K562 (cell line): ENCODE measurements at regions not wholly inside any gene's neighbourhood (a gene's known extent, or its start where the extent isn't known, plus 50 kb on each side); places are given as distances from the start of the nearest gene placed in this dataset.

ENCODE experiments used
- ARID1B ChIP-seq: fragments of 450-650 bp; IDR thresholded peaks from 2 replicates; pipeline ENCODE4 v1.6.1; 2016; ENCODE audit warnings: antibody characterized with exemption, mild to moderate bottlenecking, inconsistent platforms
- C11orf30 ChIP-seq: fragments of 450-650 bp; IDR thresholded peaks from 2 replicates; pipeline ENCODE4 v1.6.1; 2016; ENCODE audit warnings: low read depth, mild to moderate bottlenecking
- CHD7 ChIP-seq: fragments of 200-600 bp; sonication (generic); IDR thresholded peaks from one replicate; pipeline ENCODE4 v1.6.1; 2012; ENCODE audit warnings: mild to moderate bottlenecking, low read depth, low read length, inconsistent platforms
- DDX20 ChIP-seq: fragments of 450-650 bp; IDR thresholded peaks from 2 replicates; pipeline ENCODE4 v1.6.1; 2016; ENCODE audit warnings: missing genetic modification characterization, low read depth, mild to moderate bottlenecking, missing compliant biosample characterization, moderate library complexity
- ERF ChIP-seq: fragments of 450-650 bp; formaldehyde crosslinking; IDR thresholded peaks from 2 replicates; pipeline ENCODE4 v1.4.0; 2020; ENCODE audit warnings: mild to moderate bottlenecking, mixed read lengths
- GABPB2 ChIP-seq: fragments of 250-450 bp; sonication (Bioruptor Pico); conservative IDR thresholded peaks from 2 replicates; pipeline ENCODE4 v1.5.1; 2021; ENCODE audit warnings: mild to moderate bottlenecking
- HMG20B ChIP-seq: fragments of 250-450 bp; sonication (Bioruptor Pico); IDR thresholded peaks from 2 replicates; pipeline ENCODE4 v1.5.0; 2021; ENCODE audit warnings: mild to moderate bottlenecking
- MTF1 ChIP-seq: fragments of 250-450 bp; sonication (Bioruptor Pico); IDR thresholded peaks from 2 replicates; pipeline ENCODE4 v1.9.0; 2021; ENCODE audit warnings: moderate library complexity, mild to moderate bottlenecking, inconsistent platforms, borderline replicate concordance
- NCOR1 ChIP-seq: fragments of 450-650 bp; IDR thresholded peaks from 2 replicates; pipeline ENCODE4 v1.6.1; 2016; ENCODE audit warnings: mild to moderate bottlenecking, moderate library complexity
- TCF7L2 ChIP-seq: fragments of 150-350 bp; IDR thresholded peaks from 2 replicates; pipeline ENCODE4 v1.6.1; 2016; ENCODE audit warnings: low read depth, mild to moderate bottlenecking, low read length, moderate library complexity
- WHSC1 ChIP-seq: IDR thresholded peaks from one replicate; pipeline ENCODE4 v1.6.1; 2012; ENCODE audit warnings: low read length, control low read depth, inconsistent platforms
- ZC3H8 ChIP-seq: fragments of 450-650 bp; IDR thresholded peaks from 2 replicates; pipeline ENCODE4 v1.6.1; 2017
- ZFP1 ChIP-seq: fragments of 450-650 bp; formaldehyde crosslinking; IDR thresholded peaks from 2 replicates; pipeline ENCODE4 v1.4.0; 2020; ENCODE audit warnings: mild to moderate bottlenecking, mixed read lengths
- ZFPM2 ChIP-seq: fragments of 250-450 bp; sonication (Bioruptor Pico); IDR thresholded peaks from 2 replicates; pipeline ENCODE4 v1.5.1; 2022; ENCODE audit warnings: mild to moderate bottlenecking
- ZNF217 ChIP-seq: sonication (generic); formaldehyde crosslinking; IDR thresholded peaks from 2 replicates; pipeline ENCODE4 v1.8.0; 2022; ENCODE audit warnings: mild to moderate bottlenecking, missing genetic modification reagents
- ZNF347 ChIP-seq: fragments of 450-650 bp; formaldehyde crosslinking; IDR thresholded peaks from 2 replicates; pipeline ENCODE4 v1.4.0; 2020; ENCODE audit warnings: low read depth, mild to moderate bottlenecking, moderate library complexity
- ZNF384 ChIP-seq: IDR thresholded peaks from 2 replicates; pipeline ENCODE4 v1.6.1; 2012; ENCODE audit warnings: low read depth, low read length, improper control_type of control experiment
- ZNF511 ChIP-seq: sonication (generic); formaldehyde crosslinking; IDR thresholded peaks from 2 replicates; pipeline ENCODE4 v1.8.0; 2022; ENCODE audit warnings: mild to moderate bottlenecking, missing genetic modification reagents

- no peak for TF ChIP-seq CHD7
- no peak for TF ChIP-seq HMG20B (CRISPR knock-in tag)
- TF ChIP-seq ZNF511: no peak
- TF ChIP-seq C11orf30: no peak
- TF ChIP-seq MTF1: no peak
- no peak for TF ChIP-seq ZC3H8
- TF ChIP-seq NCOR1: no peak
- TF ChIP-seq ZNF217: no peak
- TF ChIP-seq ARID1B: no peak
- TF ChIP-seq ZNF347 (CRISPR knock-in tag): no peak
- no peak for TF ChIP-seq ZFP1 (CRISPR knock-in tag)
- no peak for TF ChIP-seq GABPB2 (CRISPR knock-in tag)
- no peak for TF ChIP-seq ERF (CRISPR knock-in tag)
- TF ChIP-seq WHSC1: no peak
- TF ChIP-seq DDX20: no peak
- TF ChIP-seq TCF7L2: no peak
- TF ChIP-seq ZNF384: no peak
- TF ChIP-seq ZFPM2 (CRISPR knock-in tag): no peak
Observed at GRCh38 chr5:26813235-26813634, 225.2 kb downstream of the CDH9 start (continued).
